Neural progenitor cell (in vitro differentiated cells): ENCODE measurements at regions not wholly inside any gene's neighbourhood (a gene's known extent, or its start where the extent isn't known, plus 50 kb on each side); places are given as distances from the start of the nearest gene placed in this dataset.

Experiments
- EZH2 ChIP-seq: fragments of 200-600 bp; sonication (generic); IDR thresholded peaks from 2 replicates; pipeline ENCODE4 v1.6.1; 2017; ENCODE audit warnings: antibody characterized with exemption, mild to moderate bottlenecking, moderate library complexity
- EZH2phosphoT487 ChIP-seq: fragments of 200-600 bp; sonication (generic); IDR thresholded peaks from 2 replicates; pipeline ENCODE4 v1.6.1; 2017; ENCODE audit warnings: antibody characterized with exemption
- TF ChIP-seq, protein P1 (sequence below): fragments of 200-600 bp; sonication (generic); IDR thresholded peaks from 2 replicates; pipeline ENCODE4 v1.5.1; 2017; ENCODE audit warnings: antibody characterized with exemption, mild to moderate bottlenecking

DNA sequence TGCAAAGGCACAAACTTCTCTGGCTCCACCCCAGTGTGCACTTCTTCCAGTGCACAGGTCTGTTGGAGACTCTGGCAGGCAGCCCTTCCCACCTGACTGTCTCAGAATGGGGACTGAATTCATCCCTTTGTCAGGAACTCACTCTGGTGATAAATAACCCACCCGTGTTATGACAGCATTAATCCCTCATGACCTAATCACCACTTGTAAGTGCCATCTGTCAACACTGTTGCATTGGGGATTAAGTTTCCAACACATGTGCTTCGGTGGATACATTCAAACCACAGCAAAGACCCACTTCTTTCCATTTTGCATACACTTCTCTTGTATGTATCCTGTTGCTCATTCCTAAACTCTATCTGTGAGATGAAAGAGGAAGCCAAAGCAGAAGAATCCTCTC lies 1002.9 kb upstream of the IGFBP7 start:
- TF ChIP-seq EZH2, result no peak
- TF ChIP-seq, protein P1, sequence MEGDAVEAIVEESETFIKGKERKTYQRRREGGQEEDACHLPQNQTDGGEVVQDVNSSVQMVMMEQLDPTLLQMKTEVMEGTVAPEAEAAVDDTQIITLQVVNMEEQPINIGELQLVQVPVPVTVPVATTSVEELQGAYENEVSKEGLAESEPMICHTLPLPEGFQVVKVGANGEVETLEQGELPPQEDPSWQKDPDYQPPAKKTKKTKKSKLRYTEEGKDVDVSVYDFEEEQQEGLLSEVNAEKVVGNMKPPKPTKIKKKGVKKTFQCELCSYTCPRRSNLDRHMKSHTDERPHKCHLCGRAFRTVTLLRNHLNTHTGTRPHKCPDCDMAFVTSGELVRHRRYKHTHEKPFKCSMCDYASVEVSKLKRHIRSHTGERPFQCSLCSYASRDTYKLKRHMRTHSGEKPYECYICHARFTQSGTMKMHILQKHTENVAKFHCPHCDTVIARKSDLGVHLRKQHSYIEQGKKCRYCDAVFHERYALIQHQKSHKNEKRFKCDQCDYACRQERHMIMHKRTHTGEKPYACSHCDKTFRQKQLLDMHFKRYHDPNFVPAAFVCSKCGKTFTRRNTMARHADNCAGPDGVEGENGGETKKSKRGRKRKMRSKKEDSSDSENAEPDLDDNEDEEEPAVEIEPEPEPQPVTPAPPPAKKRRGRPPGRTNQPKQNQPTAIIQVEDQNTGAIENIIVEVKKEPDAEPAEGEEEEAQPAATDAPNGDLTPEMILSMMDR, result no peak
- no peak for TF ChIP-seq EZH2phosphoT487
